CD14-positive monocyte (primary cell): ENCODE measurements at regions not wholly inside any gene's neighbourhood (a gene's known extent, or its start where the extent isn't known, plus 50 kb on each side); places are given as distances from the start of the nearest gene placed in this dataset.

Source experiments
- DNase-seq, 3 donors: peaks; one replicate each; pipeline ENCODE4 v3.0.0-alpha.2; 2011 to 2022
- H2AFZ ChIP-seq: 2 replicates; pipeline ENCODE4 v1.6.0; 2012; ENCODE audit warnings: mild to moderate bottlenecking, low read depth, low read length, inconsistent platforms; ENCODE audit not compliant: insufficient read depth, poor library complexity, severe bottlenecking
- H3K27ac ChIP-seq, 2 donors: 1 replicate in 1 of 2; 2 replicates in 1 of 2; pipeline ENCODE4 v1.5.1; 2012 to 2013; ENCODE audit warnings: low read length in 2 of 2, control low read depth in 1 of 2, inconsistent platforms in 1 of 2, low read depth in 1 of 2, mild to moderate bottlenecking in 1 of 2
- H3K27me3 ChIP-seq, 2 donors: one replicate each; pipeline versions ENCODE4 v1.6.0 to v1.6.1; 2011 to 2013; ENCODE audit warnings: low read length in 2 of 2; ENCODE audit not compliant: control insufficient read depth in 2 of 2, insufficient read depth in 2 of 2
- H3K36me3 ChIP-seq, 2 donors: replicated peaks in 1 of 2; 1 replicate in 1 of 2; 2 replicates in 1 of 2; pipeline versions ENCODE4 v1.5.1 to v1.6.1; 2012 to 2013; ENCODE audit warnings: low read length in 2 of 2, control low read depth in 1 of 2, inconsistent platforms in 1 of 2, mild to moderate bottlenecking in 1 of 2; ENCODE audit not compliant: insufficient read depth in 2 of 2, control insufficient read depth in 1 of 2
- H3K4me1 ChIP-seq, 2 donors: 1 replicate in 1 of 2; 2 replicates in 1 of 2; pipeline versions ENCODE4 v1.5.1 to v1.6.1; 2012 to 2013; ENCODE audit warnings: low read length in 2 of 2, control low read depth in 1 of 2, inconsistent platforms in 1 of 2, mild to moderate bottlenecking in 1 of 2, moderate library complexity in 1 of 2; ENCODE audit not compliant: insufficient read depth in 2 of 2, control insufficient read depth in 1 of 2
- H3K4me2 ChIP-seq: replicated peaks from 2 replicates; pipeline ENCODE3; 2012; ENCODE audit warnings: low read length, moderate library complexity, mild to moderate bottlenecking; ENCODE audit not compliant: poor library complexity, severe bottlenecking; ENCODE audit errors: extremely low read depth
- H3K4me3 ChIP-seq, 3 experiments: fragments of 200-600 bp in 1 of 3; sonication (generic) in 1 of 3; replicated peaks in 1 of 3; 1 replicate in 2 of 3; 2 replicates in 1 of 3; pipeline ENCODE4 v1.5.1; 2011 to 2013; ENCODE audit warnings: low read length in 3 of 3, mild to moderate bottlenecking in 3 of 3, control low read depth in 2 of 3, low read depth in 2 of 3, inconsistent platforms in 1 of 3, moderate library complexity in 1 of 3
- H3K79me2 ChIP-seq: 2 replicates; pipeline ENCODE4 v1.6.0; 2012; ENCODE audit warnings: mild to moderate bottlenecking, control low read depth, inconsistent platforms, low read length, moderate library complexity; ENCODE audit not compliant: insufficient read depth
- H3K9ac ChIP-seq: 2 replicates; pipeline ENCODE4 v1.6.0; 2017; ENCODE audit warnings: low read length, mild to moderate bottlenecking; ENCODE audit not compliant: insufficient read depth, poor library complexity, severe bottlenecking
- H3K9me3 ChIP-seq, 2 donors: replicated peaks in 1 of 2; 1 replicate in 1 of 2; 2 replicates in 1 of 2; pipeline versions ENCODE4 v1.5.1 to v1.6.1; 2012 to 2013; ENCODE audit warnings: low read length in 2 of 2, control low read depth in 1 of 2; ENCODE audit not compliant: control insufficient read depth in 1 of 2, insufficient read depth in 1 of 2
- H4K20me1 ChIP-seq: 2 replicates; pipeline ENCODE4 v1.6.0; 2012; ENCODE audit warnings: mild to moderate bottlenecking, low read length, control low read depth, moderate library complexity; ENCODE audit not compliant: insufficient read depth
- H3K27ac Mint-ChIP-seq, 7 donors: one replicate each; pipeline ENCODE4 v1.8.0; 2020; ENCODE audit warnings: mild to moderate bottlenecking in 7 of 7, mixed read lengths in 7 of 7, moderate library complexity in 6 of 7, inconsistent platforms in 2 of 7
- H3K27me3 Mint-ChIP-seq, 3 donors: one replicate each; pipeline ENCODE4 v1.8.0; 2021 to 2022; ENCODE audit warnings: low read depth in 3 of 3, mild to moderate bottlenecking in 3 of 3, mixed read lengths in 3 of 3, moderate library complexity in 3 of 3, inconsistent platforms in 1 of 3
- H3K36me3 Mint-ChIP-seq, 2 donors: one replicate each; pipeline ENCODE4 v1.8.0; 2020; ENCODE audit warnings: mixed read lengths in 2 of 2, inconsistent platforms in 1 of 2, mild to moderate bottlenecking in 1 of 2
- H3K4me1 Mint-ChIP-seq: one replicate; pipeline ENCODE4 v1.8.0; 2020; ENCODE audit warnings: mild to moderate bottlenecking, mixed read lengths
- H3K4me3 Mint-ChIP-seq, 2 donors: one replicate each; pipeline ENCODE4 v1.8.0; 2020; ENCODE audit warnings: mild to moderate bottlenecking in 2 of 2, mixed read lengths in 2 of 2, moderate library complexity in 1 of 2
- H3K9me3 Mint-ChIP-seq, 7 donors: one replicate each; pipeline ENCODE4 v1.8.0; 2020 to 2022; ENCODE audit warnings: mixed read lengths in 7 of 7, mild to moderate bottlenecking in 6 of 7, moderate library complexity in 6 of 7, inconsistent platforms in 2 of 7
- CTCF ChIP-seq: fragments of 200-600 bp; IDR thresholded peaks from one replicate; pipeline ENCODE4 v1.8.0; 2022; ENCODE audit warnings: antibody characterized with exemption, mild to moderate bottlenecking
- WGBS: methylation state at CpG from one replicate; pipeline ENCODE4 v1.1.5; 2013; ENCODE audit warnings: missing lambda C conversion rate; ENCODE audit not compliant: insufficient coverage; 5-methylcytosine and 5-hydroxymethylcytosine counted together
- intact Hi-C, 2 donors: fragments of 100-400 bp; cut with micrococcal nuclease; formaldehyde crosslinking; loops; one replicate each; pipeline versions ENCODE4 v1.15.0 to v1.15.1; 2023

- Histone ChIP-seq H3K4me1 (no peaks in the 10 kb centered on the region), H3K9ac (no peak overlapping the region), H3K36me3 (no peaks in the 10 kb centered on the region), H3K27me3 (no peaks in the 10 kb centered on the region), H3K27ac (no peak overlapping the region), H2AFZ (no peak overlapping the region), H4K20me1 (no peaks in the 10 kb centered on the region), H3K4me3 (no peak overlapping the region), H3K79me2 (no peaks in the 10 kb centered on the region), H3K9me3 (peaks cover 0 to 10% of the 10 kb centered on the region in 2 donors), H3K4me2 (no peak overlapping the region)
- H3K36me3 Mint-ChIP-seq = no peaks in the 10 kb centered on the region
- intact Hi-C loops = no loop called here
- no peak for DNase-seq
- TF ChIP-seq CTCF = no peak
- H3K27me3 Mint-ChIP-seq = peaks cover 0 to 11% (median under 1%) of the 10 kb centered on the region in 3 donors
- H3K27ac Mint-ChIP-seq = no peak overlapping the region
- no peaks in the 10 kb centered on the region for H3K4me1 Mint-ChIP-seq
- H3K4me3 Mint-ChIP-seq = no peak overlapping the region
- no CpG with 5 or more reads among the region's 1 CpG for WGBS
- H3K9me3 Mint-ChIP-seq = peaks cover 4 to 11% (median 9%) of the 10 kb centered on the region in 7 donors
These were observed 155.1 kb downstream of the LSM5 start for GRCh38 chr7:32335107-32335506.

- Histone ChIP-seq H3K4me2 (no peak overlapping the region), H3K27ac (no peak overlapping the region), H3K27me3 (no peaks in the 10 kb centered on the region), H2AFZ (no peak overlapping the region), H3K4me3 (no peak overlapping the region), H3K36me3 (no peaks in the 10 kb centered on the region), H4K20me1 (no peaks in the 10 kb centered on the region), H3K79me2 (no peaks in the 10 kb centered on the region), H3K9me3 (peaks cover 0 to 10% of the 10 kb centered on the region in 2 donors), H3K4me1 (no peaks in the 10 kb centered on the region), H3K9ac (no peak overlapping the region)
- WGBS = 100% methylated on average over 1 of the region's 5 CpGs
- TF ChIP-seq CTCF = no peak
- Mint-ChIP-seq H3K4me1 (no peaks in the 10 kb centered on the region), H3K4me3 (no peak overlapping the region), H3K36me3 (no peaks in the 10 kb centered on the region), H3K27ac (no peak overlapping the region), H3K27me3 (peaks cover 0 to 2% (median 0%) of the 10 kb centered on the region in 3 donors), H3K9me3 (peaks cover 4 to 11% (median 9%) of the 10 kb centered on the region in 7 donors)
- no peak for DNase-seq
- intact Hi-C loops = no loop called here
These were observed 159.6 kb downstream of the LSM5 start for GRCh38 chr7:32330602-32331001.
